Keratinocyte (primary cell): ENCODE measurements at regions not wholly inside any gene's neighbourhood (a gene's known extent, or its start where the extent isn't known, plus 50 kb on each side); places are given as distances from the start of the nearest gene placed in this dataset.
A peak's percentile ranks its signal among the peaks of the same experiment; 100 is the strongest.

Source experiments
- EZH2 ChIP-seq: IDR thresholded peaks from one replicate; pipeline ENCODE4 v1.6.1; 2012; ENCODE audit warnings: inconsistent platforms, mild to moderate bottlenecking, low read length, moderate library complexity
- TF ChIP-seq, protein P1 (sequence below), 3 experiments: IDR thresholded peaks in 1 of 3; conservative IDR thresholded peaks in 1 of 3; optimal IDR thresholded peaks in 1 of 3; 2 replicates in 2 of 3; 3 replicates in 1 of 3; pipeline versions ENCODE3 to v1.5.1; 2011; ENCODE audit warnings: low read length in 3 of 3, mild to moderate bottlenecking in 3 of 3, moderate library complexity in 2 of 3, control low read depth in 1 of 3, inconsistent platforms in 1 of 3; ENCODE audit not compliant: insufficient read depth in 2 of 3; ENCODE audit errors: extremely low read depth in 1 of 3

- TF ChIP-seq, protein P1, sequence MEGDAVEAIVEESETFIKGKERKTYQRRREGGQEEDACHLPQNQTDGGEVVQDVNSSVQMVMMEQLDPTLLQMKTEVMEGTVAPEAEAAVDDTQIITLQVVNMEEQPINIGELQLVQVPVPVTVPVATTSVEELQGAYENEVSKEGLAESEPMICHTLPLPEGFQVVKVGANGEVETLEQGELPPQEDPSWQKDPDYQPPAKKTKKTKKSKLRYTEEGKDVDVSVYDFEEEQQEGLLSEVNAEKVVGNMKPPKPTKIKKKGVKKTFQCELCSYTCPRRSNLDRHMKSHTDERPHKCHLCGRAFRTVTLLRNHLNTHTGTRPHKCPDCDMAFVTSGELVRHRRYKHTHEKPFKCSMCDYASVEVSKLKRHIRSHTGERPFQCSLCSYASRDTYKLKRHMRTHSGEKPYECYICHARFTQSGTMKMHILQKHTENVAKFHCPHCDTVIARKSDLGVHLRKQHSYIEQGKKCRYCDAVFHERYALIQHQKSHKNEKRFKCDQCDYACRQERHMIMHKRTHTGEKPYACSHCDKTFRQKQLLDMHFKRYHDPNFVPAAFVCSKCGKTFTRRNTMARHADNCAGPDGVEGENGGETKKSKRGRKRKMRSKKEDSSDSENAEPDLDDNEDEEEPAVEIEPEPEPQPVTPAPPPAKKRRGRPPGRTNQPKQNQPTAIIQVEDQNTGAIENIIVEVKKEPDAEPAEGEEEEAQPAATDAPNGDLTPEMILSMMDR (optimal IDR thresholded peaks at IDR 0.05 in 1 of 3, IDR thresholded peaks at IDR 0.05 in 1 of 3, conservative IDR thresholded peaks at IDR 0.05 in 1 of 3; ENCODE audit: extremely low read depth in 1 of 3, insufficient read depth in 2 of 3, low read length in 3 of 3), result no peak
- peak; percentile 55 for TF ChIP-seq EZH2
Measured at GRCh38 chr9:17905781-17906175, 326.9 kb downstream of the SH3GL2 start.
